ENCODE measurements at regions not wholly inside any gene's neighbourhood (a gene's known extent, or its start where the extent isn't known, plus 50 kb on each side); places are given as distances from the start of the nearest gene placed in this dataset.

DNA sequence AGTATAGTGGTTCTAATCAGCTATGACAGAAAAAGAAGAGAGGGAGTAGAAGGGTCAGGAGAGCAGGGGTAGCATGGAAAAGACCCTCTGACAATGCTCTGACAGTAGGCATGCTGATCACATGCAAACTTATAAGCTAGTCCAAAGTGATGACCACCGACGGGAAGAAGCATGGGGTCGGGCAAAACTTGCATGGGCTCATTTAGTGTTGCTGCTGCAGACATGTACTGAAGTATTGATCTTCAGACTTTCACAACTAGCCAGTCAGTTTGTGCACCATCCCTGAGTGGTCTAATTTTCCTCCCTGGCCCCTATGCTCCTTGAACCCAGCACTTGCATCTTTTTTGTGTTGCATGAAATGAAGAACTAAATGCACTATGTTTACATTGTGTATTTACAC lies 225.4 kb downstream of the SYK start:
- H3K4me3 ChIP-seq (replicated peaks in 1 of 2; ENCODE audit: low read depth in 2 of 2, low read length in 2 of 2), result no peak overlapping the region
- no peak for DNase-seq (ENCODE audit: low read depth in 2 of 2)
- TF ChIP-seq, protein P1, sequence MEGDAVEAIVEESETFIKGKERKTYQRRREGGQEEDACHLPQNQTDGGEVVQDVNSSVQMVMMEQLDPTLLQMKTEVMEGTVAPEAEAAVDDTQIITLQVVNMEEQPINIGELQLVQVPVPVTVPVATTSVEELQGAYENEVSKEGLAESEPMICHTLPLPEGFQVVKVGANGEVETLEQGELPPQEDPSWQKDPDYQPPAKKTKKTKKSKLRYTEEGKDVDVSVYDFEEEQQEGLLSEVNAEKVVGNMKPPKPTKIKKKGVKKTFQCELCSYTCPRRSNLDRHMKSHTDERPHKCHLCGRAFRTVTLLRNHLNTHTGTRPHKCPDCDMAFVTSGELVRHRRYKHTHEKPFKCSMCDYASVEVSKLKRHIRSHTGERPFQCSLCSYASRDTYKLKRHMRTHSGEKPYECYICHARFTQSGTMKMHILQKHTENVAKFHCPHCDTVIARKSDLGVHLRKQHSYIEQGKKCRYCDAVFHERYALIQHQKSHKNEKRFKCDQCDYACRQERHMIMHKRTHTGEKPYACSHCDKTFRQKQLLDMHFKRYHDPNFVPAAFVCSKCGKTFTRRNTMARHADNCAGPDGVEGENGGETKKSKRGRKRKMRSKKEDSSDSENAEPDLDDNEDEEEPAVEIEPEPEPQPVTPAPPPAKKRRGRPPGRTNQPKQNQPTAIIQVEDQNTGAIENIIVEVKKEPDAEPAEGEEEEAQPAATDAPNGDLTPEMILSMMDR (IDR thresholded peaks at IDR 0.05; ENCODE audit: low read depth, low read length), result no peak

DNA sequence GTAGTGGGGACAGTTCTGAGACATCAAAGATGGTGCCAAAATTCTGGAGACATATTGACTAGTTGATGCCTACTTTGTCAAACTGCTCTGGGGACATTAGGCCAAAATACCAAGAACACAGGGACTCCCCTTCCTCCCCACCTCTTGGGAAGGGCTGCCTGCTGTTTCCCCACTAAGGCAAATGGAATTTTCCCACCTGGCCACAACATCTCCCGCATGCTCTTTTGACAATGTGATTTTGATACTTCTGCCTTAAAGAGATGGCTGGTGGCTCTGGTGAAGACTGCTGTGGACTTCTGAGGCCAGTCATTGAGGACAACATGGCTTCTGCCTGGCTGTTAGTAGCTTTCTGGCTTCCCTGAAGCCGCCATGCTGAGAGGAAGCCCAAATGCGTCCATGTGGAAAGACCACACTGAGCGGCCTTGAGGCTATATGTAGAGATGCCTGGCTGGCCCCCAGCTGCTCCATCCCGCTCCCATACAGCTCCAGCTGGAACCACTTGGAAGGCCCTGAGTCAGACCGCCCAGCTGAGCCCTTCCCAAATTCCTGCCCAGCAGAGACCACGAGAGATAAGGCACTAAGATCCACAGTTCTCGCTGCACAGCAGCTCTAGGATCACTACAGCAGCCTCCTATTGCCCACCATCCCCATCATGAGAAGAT lies 226.7 kb downstream of the SYK start:
- DNase-seq (ENCODE audit: low read depth in 2 of 2), result no peak
- H3K4me3 ChIP-seq (replicated peaks in 1 of 2; ENCODE audit: low read depth in 2 of 2, low read length in 2 of 2), result no peak overlapping the region
- TF ChIP-seq, protein P1 (IDR thresholded peaks at IDR 0.05; ENCODE audit: low read depth, low read length), result no peak

DNA sequence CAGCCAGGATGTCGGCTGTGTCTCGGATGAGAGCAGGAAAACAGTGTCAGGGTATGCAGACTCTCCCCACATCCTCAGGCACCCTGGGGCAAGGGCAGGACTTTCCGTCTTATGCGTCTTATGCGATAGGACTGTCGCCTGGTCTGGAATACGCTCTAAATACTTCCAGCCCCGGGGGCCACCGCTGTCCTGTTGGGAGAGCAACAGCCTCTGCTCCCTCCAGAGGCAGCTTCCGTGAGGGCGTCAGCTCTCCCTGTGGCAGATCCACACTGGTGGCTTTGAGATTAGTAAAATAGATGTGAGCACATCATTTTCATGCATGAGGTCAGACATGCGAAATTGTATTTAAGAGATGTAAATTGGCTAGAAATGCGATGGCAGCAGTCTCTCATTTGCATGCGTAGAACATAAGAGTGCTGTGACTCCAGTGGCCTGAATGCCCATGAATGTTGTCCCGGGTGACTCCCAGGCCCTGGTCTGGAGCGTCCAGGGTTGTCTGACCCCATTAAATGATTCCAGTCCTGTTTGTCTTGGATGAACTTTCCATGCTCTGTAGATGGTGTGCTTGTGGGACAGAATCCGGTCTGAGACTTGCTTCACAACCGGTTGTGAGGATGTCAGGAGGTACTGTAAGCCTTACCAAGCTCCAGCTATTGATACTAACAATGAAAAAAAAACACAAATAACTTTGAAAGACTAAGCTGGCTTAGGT lies 228.2 kb downstream of the SYK start:
- TF ChIP-seq, protein P1 (IDR thresholded peaks at IDR 0.05; ENCODE audit: low read depth, low read length), result no peak
- no peak for DNase-seq (ENCODE audit: low read depth in 2 of 2)
- no peak overlapping the region for H3K4me3 ChIP-seq (replicated peaks in 1 of 2; ENCODE audit: low read depth in 2 of 2, low read length in 2 of 2)

DNA sequence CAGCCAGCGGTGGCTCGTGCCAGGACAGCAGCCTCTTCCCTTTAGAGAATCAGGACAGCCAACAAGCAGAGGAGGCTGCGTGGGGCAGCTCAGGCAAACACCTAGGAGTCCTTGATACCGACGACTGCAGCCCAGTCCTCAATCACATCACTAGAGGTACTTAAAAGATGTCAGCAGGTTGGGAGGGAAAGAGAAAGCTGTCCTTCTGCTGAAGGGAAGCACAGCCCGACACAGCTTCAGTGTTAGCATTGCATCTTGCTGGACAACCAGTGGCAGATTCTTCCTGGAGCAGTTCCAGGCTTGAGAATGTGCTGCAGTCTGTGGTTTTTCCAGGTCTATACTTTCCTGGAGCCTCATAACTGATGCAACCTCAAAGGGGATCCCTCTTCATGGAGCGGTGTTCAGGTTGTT lies 230.5 kb downstream of the SYK start:
- TF ChIP-seq, protein P1 (IDR thresholded peaks at IDR 0.05; ENCODE audit: low read depth, low read length), result no peak
- DNase-seq (ENCODE audit: low read depth in 2 of 2), result peak in 1 of 2 donors; percentile 20
- H3K4me3 ChIP-seq (replicated peaks in 1 of 2; ENCODE audit: low read depth in 2 of 2, low read length in 2 of 2), result no peak overlapping the region

DNA sequence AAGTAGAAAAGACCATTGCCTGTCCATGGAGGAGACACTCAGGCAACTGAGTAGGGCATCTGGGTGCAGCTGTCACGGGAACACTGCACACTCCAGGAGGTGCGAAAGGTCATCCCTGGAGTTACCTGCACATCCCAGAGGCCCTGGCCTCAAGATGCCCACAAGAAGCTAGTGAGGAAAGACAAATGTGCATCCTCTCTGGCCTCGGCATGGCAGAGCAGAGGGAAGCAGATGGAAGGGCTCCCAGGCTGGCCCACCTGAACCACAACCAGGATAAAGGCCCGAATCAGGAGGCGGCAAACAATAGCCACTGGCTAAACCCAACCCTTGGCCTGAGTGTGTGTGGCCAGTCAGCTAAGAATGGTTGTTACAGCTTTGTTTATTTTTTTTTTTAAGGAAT lies 231.7 kb downstream of the SYK start:
- DNase-seq (ENCODE audit: low read depth in 2 of 2), result no peak
- TF ChIP-seq, protein P1 (IDR thresholded peaks at IDR 0.05; ENCODE audit: low read depth, low read length), result no peak
- no peak overlapping the region for H3K4me3 ChIP-seq (replicated peaks in 1 of 2; ENCODE audit: low read depth in 2 of 2, low read length in 2 of 2)

DNA sequence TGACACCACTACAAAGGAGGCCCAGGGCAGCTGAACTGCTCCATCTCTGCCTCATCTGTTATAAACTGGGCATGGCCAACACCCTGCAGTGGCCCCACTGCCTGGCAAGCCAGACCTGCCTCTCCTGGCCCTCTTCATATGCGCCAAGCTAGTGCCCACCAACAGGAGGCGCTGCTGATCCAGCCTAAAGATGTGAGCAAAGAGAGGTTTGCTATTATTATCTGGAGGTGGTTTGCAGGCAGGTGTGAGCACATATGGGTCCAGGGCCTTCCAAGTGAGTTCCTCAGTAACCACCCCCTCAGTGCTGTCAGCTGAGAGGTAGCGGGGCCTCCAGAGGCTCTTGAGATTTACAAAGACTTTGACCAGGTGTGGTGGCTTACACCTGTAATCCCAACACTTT lies 232.2 kb downstream of the SYK start:
- TF ChIP-seq, protein P1 (IDR thresholded peaks at IDR 0.05; ENCODE audit: low read depth, low read length), result peak; percentile 54
- no peak overlapping the region for H3K4me3 ChIP-seq (replicated peaks in 1 of 2; ENCODE audit: low read depth in 2 of 2, low read length in 2 of 2)
- DNase-seq (ENCODE audit: low read depth in 2 of 2), result peak in 1 of 2 donors; percentile 22
